Right lobe of liver (tissue), 6 donors: ENCODE measurements at regions not wholly inside any gene's neighbourhood (a gene's known extent, or its start where the extent isn't known, plus 50 kb on each side); places are given as distances from the start of the nearest gene placed in this dataset.

Experiments used
- ATAC-seq, 4 donors: fragments of 200-7000 bp; cut with Tn5 transposase; one replicate each; pipeline ENCODE4 v1.9.1; 2020; ENCODE audit warnings: mild to moderate bottlenecking in 4 of 4, moderate library complexity in 4 of 4
- DNase-seq, 3 donors: peaks; one replicate each; pipeline ENCODE4 v3.0.0-alpha.2; 2020
- H3K27ac ChIP-seq, 3 donors: fragments of 200-600 bp; one replicate each; pipeline ENCODE4 v1.8.0; 2022
- H3K27me3 ChIP-seq, 2 donors: fragments of 200-600 bp; one replicate each; pipeline ENCODE4 v1.8.0; 2022
- H3K36me3 ChIP-seq, 4 donors: fragments of 200-600 bp; sonication (generic) in 1 of 4; one replicate each; pipeline versions ENCODE4 v1.5.1 to v1.8.0; 2017 to 2022; ENCODE audit warnings: control low read depth in 1 of 4
- H3K4me1 ChIP-seq, 4 donors: fragments of 200-600 bp; sonication (generic) in 1 of 4; one replicate each; pipeline versions ENCODE4 v1.5.1 to v1.8.0; 2017 to 2022; ENCODE audit warnings: control low read depth in 1 of 4
- H3K4me3 ChIP-seq, 3 donors: fragments of 200-600 bp; one replicate each; pipeline ENCODE4 v1.8.0; 2022
- H3K9me3 ChIP-seq, 4 donors: fragments of 200-600 bp; sonication (generic) in 1 of 4; one replicate each; pipeline versions ENCODE4 v1.5.1 to v1.8.0; 2017 to 2022; ENCODE audit warnings: control low read depth in 1 of 4
- CTCF ChIP-seq, 4 donors: fragments of 200-600 bp in 3 of 4; fragments of 450-650 bp in 1 of 4; IDR thresholded peaks; one replicate each; pipeline versions ENCODE4 v1.5.1 to v1.8.0; 2016 to 2022; ENCODE audit warnings: antibody characterized with exemption in 4 of 4, mild to moderate bottlenecking in 2 of 4
- POLR2A ChIP-seq: fragments of 450-650 bp; IDR thresholded peaks from one replicate; pipeline ENCODE4 v1.6.1; 2017; ENCODE audit warnings: antibody characterized with exemption, mild to moderate bottlenecking
- WGBS: methylation state at CpG from one replicate; pipeline ENCODE4 v1.1.6; 2018; ENCODE audit warnings: low coverage, low lambda C conversion rate; ENCODE audit not compliant: insufficient coverage; ENCODE audit errors: missing lambda C conversion rate; 5-methylcytosine and 5-hydroxymethylcytosine counted together
- intact Hi-C, 2 donors: fragments of 100-400 bp; cut with DNase I; formaldehyde crosslinking; loops; one replicate each; pipeline versions ENCODE4 v1.11.2 to v1.14.1; 2022
- donor health status: DM: no; HTN: yes; CAD: no.
- donor health status: DM: no; HTN: no; CAD: no.
- donor health status: DM: no; HTN: no; CAD: no.
- donor health status: DM: no; HTN: yes; CAD: no.
- donor health status: DM: no; HTN: yes; CAD: no.

GRCh38 chr4:10861036-10861435, 176.5 kb upstream of the CLNK start:
- H3K4me3 ChIP-seq: no peak overlapping the region
- H3K4me1 ChIP-seq: no peaks in the 10 kb centered on the region
- no peaks in the 10 kb centered on the region for H3K36me3 ChIP-seq
- 37% methylated on average over 3 of the region's 3 CpGs for WGBS
- H3K27me3 ChIP-seq: no peaks in the 10 kb centered on the region
- TF ChIP-seq POLR2A: no peak
- no peak for TF ChIP-seq CTCF (IDR thresholded peaks at IDR 0.05)
- ATAC-seq (no peak), DNase-seq (no peak)
- H3K9me3 ChIP-seq: no peaks in the 10 kb centered on the region
- H3K27ac ChIP-seq: no peak overlapping the region
- intact Hi-C loops: no loop called here

GRCh38 chr4:10856271-10856782, 171.8 kb upstream of the CLNK start:
- intact Hi-C loops: no loop called here
- Histone ChIP-seq H3K4me3 (no peak overlapping the region), H3K27ac (no peak overlapping the region), H3K4me1 (no peaks in the 10 kb centered on the region), H3K27me3 (no peaks in the 10 kb centered on the region), H3K36me3 (no peaks in the 10 kb centered on the region), H3K9me3 (no peaks in the 10 kb centered on the region)
- ATAC-seq (no peak), DNase-seq (no peak)
- TF ChIP-seq POLR2A: no peak
- no peak for TF ChIP-seq CTCF (IDR thresholded peaks at IDR 0.05)

GRCh38 chr4:10853196-10853595, 168.6 kb upstream of the CLNK start:
- Histone ChIP-seq H3K27ac (no peak overlapping the region), H3K4me3 (no peak overlapping the region), H3K27me3 (no peaks in the 10 kb centered on the region), H3K4me1 (no peaks in the 10 kb centered on the region), H3K36me3 (no peaks in the 10 kb centered on the region), H3K9me3 (no peaks in the 10 kb centered on the region)
- DNase-seq (no peak), ATAC-seq (no peak)
- WGBS: 41% methylated on average over 2 of the region's 2 CpGs
- intact Hi-C loops: no loop called here
- TF ChIP-seq CTCF (IDR thresholded peaks at IDR 0.05) (no peak), POLR2A (no peak)

- intact Hi-C loops: no loop called here
- Histone ChIP-seq H3K27ac (no peak overlapping the region), H3K4me3 (no peak overlapping the region), H3K27me3 (no peaks in the 10 kb centered on the region), H3K9me3 (no peaks in the 10 kb centered on the region), H3K36me3 (no peaks in the 10 kb centered on the region), H3K4me1 (no peaks in the 10 kb centered on the region)
- WGBS: 57% methylated on average over 4 of the region's 4 CpGs
- no peak for DNase-seq
- no peak for ATAC-seq
- TF ChIP-seq CTCF (IDR thresholded peaks at IDR 0.05): no peak
- TF ChIP-seq POLR2A: no peak
These were observed 157.1 kb upstream of the CLNK start for GRCh38 chr4:10841697-10842096.

- Histone ChIP-seq H3K27me3 (no peaks in the 10 kb centered on the region), H3K4me1 (no peaks in the 10 kb centered on the region), H3K9me3 (no peaks in the 10 kb centered on the region), H3K4me3 (no peak overlapping the region), H3K27ac (no peak overlapping the region), H3K36me3 (no peaks in the 10 kb centered on the region)
- no peak for TF ChIP-seq POLR2A
- no peak for TF ChIP-seq CTCF (IDR thresholded peaks at IDR 0.05)
- no peak for ATAC-seq
- 51% methylated on average over 3 of the region's 3 CpGs for WGBS
- DNase-seq: no peak
- intact Hi-C loops: no loop called here
These were observed 152.6 kb upstream of the CLNK start for GRCh38 chr4:10837151-10837550.
